T47D (cell line): ENCODE measurements at regions not wholly inside any gene's neighbourhood (a gene's known extent, or its start where the extent isn't known, plus 50 kb on each side); places are given as distances from the start of the nearest gene placed in this dataset.
"Not testable (repeated sequence)": the region's sequence is repeated elsewhere in the genome, so short reads cannot be mapped to it uniquely, and the experiment has no call there.

Experiments used
- DNase-seq, 2 experiments: peaks; one replicate each; pipeline versions ENCODE4 v3.0.0 to v3.0.0-alpha.2; 2011 to 2012; ENCODE audit warnings: low read depth in 1 of 2, low spot score in 1 of 2
- JUND ChIP-seq: IDR thresholded peaks from 2 replicates; pipeline ENCODE4 v1.6.1; 2012; ENCODE audit warnings: low read depth
- in situ Hi-C: cut with HindIII; loops from 2 replicates; pipeline ENCODE4 v1.10.0; 2016; ENCODE audit warnings: low sequenced_read_pairs, low pct_unique_long_range_greater_than_20kb

DNA sequence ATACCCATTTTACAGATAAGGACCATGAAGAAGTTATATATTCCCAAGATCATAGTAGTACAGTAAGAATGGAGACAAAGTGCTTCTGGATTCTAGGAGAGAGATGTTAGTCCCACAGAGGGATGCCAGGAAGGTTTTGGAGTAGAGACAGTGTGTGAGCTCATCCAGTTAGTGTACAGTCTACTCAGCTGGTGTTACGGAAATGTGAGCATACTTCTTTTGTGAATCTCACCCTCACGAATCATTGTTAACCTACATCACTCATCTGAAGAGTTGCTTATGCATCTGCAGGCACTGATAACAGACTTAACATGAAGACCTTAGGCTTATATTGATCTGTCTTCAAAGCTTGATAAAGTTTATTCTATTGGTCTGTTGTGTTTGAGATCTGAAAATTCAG is 106.6 kb upstream of the PTPRG start:
- in situ Hi-C loops, result no loop called here
- DNase-seq, result no peak
- TF ChIP-seq JUND, result no peak

DNA sequence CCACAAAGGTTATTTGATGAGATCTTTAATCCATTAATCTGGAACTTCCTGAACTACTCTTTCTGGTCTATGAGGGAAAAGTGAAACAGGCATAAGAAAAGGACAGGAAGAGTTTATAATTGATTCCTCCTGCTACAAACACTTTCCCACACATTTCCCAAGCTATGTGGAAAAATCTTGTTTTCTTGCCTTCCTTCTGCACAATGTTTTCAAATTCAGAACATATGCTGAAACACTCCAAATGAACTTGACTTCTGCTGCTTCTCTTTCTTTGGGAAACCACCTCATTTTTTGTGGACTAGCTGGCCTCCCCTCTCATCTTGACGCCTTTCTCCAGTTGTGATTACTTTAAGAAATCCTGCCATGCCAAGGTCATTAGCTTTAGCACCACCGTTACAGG is 100.7 kb upstream of the PTPRG start:
- no peak for TF ChIP-seq JUND
- no peak for DNase-seq
- in situ Hi-C loops, result no loop called here

DNA sequence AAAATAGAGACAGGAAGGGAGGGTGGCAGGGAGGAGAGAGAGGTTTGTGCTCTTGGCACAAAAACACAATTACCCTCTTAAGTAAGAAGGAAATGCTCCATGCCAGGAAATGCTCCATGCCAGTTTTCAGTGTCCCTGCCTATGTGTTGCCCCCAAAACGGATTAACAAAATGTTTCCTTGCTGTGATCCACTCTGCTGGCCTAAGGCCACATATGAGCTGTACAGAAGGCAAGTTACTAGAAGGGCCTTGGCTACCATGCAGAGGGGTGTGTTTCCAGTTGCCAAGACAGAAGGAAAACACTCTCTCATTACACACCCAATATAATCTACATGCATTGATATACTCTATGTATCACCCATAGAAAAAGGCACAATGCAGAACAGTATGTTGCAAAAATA is 98.2 kb upstream of the PTPRG start:
- TF ChIP-seq JUND, result no peak
- in situ Hi-C loops, result no loop called here
- DNase-seq, result no peak

DNA sequence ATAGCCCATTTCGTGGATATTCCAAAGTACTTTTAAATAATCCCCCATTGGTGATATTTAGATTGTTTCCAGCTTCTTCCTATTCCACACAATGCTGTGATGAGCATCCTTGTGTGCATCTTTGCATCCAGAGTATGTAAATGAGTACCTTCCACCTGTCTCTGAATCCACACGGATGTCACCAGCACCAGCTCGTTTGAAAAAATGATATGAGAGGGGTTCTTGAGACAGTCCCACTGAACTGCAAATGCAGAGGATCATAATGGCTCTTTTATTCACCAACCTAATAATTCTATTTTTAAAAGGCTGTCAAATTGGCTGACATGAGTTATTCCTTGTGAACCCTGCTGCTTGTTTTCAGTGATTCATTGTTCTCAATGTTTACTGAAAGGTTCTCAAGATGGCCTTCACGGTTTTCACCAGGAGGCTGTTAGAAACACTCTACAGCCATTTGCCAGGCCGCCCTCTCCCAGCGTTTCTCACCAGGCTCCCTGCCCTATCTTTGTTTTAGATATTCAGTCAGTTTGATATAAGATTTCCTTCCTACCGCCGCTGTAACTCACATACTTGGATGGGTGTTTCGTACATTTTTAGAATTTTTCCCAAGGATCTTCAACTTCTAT is 96.7 kb upstream of the PTPRG start:
- in situ Hi-C loops, result no loop called here
- no peak for DNase-seq
- TF ChIP-seq JUND, result no peak

DNA sequence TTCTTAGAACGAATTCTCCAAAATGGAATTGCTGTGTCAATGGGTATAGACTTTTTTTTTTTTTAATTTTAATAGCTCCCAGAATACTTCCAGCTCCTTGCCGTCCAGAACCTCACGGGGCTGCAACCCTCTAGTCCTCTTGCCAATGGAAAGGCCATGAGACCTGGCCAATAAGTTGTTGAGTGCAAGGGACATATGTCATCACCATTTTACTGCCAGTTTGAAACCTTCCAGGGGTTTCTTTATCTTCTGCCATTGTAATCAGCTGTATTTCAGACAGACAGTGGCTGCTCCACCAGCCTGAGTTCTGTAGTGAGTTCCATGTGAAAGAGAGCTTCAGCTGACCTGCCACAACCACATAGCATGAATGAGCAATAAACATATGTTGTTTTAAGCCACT is 95.0 kb upstream of the PTPRG start:
- DNase-seq, result no peak
- TF ChIP-seq JUND, result no peak
- in situ Hi-C loops, result no loop called here

DNA sequence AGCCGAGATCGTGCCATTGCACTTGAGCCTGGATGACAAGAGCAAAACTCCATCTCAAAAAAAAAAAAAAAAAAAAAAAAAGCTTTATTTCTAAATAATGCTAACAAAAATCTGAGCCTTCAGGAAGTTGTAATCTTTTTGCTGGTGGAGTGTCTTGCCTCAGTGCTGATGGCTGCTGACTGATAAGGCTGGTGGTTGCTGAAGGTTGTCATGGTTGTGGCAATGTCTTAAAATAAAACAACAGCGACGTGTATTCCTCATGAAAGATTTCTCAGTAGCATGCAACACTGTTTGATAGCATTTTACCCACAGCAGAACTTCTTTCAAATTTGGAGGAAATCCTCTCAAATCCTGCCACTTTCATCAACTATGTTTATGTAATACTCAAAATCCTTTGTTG is 77.4 kb upstream of the PTPRG start:
- no peak for DNase-seq
- TF ChIP-seq JUND, result no peak
- in situ Hi-C loops, result no loop called here

DNA sequence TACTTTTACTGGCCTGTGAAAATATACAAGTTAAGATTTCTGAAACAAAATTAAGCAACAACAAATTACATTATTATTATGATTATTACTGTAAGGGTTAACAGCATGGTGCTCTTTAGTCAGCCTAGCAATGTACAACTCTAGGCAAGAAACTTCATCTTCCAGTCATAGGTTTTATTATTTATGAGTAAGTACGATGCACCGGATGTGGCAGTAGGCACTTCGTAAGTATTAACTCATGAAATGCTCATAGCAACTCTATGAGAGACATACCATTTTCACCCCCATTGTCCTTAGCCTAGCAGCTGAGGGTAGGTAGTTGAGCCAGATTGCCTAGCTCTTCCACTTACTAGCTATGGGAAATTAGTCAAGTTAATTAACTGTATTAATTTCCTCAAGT is 68.0 kb upstream of the PTPRG start:
- in situ Hi-C loops, result no loop called here
- DNase-seq, result no peak
- TF ChIP-seq JUND, result no peak

DNA sequence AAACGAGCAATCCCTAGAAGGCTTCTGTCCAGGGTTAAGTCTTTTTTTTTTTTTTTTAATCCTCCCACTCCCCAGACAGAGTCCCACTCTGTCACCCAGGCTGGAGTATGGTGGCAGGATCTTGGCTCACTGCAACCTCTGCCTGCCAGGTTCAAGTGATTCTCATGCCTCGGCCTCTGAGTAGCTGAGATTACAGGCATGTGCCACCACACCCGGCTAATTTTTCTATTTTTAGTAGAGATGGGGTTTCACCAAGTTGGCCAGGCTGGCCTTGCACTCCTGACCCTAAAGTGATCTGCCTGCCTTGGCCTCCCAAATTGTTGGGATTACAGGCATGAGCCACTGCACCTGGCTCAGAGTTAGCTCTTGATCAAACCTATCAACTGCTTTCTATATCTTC is 67.1 kb upstream of the PTPRG start:
- DNase-seq, in situ Hi-C loops: not testable (repeated sequence)

DNA sequence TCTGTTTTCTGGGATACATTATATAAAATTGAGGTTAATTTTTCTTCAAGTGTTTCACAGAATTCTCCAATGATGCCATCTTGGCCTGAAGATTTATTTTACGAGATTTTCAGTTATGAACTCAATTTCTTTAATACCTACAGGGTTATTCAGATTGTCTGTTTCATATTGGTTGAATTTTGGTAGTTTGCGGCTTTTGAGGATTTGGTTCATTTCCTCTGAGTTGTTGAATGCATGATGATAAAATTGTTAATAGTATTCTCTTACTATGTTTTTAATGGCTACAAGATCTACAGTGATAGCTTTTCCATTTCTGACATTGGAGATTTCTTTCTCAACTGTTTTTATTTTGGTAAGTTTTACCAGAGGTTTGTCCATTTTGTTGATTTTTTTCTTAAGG is 63.9 kb upstream of the PTPRG start:
- no peak for TF ChIP-seq JUND
- in situ Hi-C loops, result no loop called here
- DNase-seq, result no peak

DNA sequence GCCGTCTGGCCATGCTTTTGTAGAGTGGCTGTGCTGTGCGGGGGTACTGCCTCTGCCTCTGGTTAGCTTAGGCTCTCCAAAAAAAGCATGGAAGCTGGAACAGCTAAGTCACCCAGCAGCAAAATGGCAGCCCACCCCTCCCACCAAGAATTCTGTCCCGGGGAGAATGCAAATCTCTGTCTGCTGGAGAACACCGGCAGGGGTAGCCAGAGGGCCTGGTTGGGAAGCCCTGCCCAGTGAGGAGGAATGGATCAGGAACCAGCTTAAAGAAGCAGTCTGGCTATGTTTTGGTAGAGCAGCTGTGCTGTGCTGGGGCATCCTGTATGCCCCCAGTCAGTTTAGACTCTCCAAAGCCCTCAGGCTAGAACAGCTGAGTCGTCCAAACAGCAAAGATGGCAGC is 56.2 kb upstream of the PTPRG start:
- in situ Hi-C loops, result no loop called here
- no peak for DNase-seq
- no peak for TF ChIP-seq JUND

DNA sequence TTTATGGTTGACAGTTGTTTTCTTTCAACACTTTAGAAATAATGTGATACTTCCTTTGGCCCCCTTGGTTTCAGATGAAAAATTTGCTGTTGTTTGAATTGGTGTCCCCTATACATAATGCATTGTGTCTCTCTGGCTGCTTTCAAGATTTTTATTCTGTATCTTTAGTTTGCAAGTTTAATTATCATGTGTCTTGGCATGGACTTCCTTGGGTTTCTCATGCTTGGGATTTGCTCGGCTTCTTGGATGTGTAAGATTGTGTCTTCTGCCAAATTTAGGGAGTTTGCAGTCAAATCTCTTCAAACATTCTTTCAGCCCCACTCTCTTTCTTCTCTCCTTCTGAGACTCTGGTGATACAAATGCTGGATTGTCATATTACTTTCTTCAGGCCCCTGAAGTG is 53.4 kb upstream of the PTPRG start:
- in situ Hi-C loops, result no loop called here
- DNase-seq, result no peak
- no peak for TF ChIP-seq JUND
